ENCODE measurements at regions not wholly inside any gene's neighbourhood (a gene's known extent, or its start where the extent isn't known, plus 50 kb on each side); places are given as distances from the start of the nearest gene placed in this dataset.

- TF ChIP-seq CTCF (IDR thresholded peaks at IDR 0.05) (no peak), POLR2A (IDR thresholded peaks at IDR 0.05) (no peak)
- no peak for DNase-seq
- Histone ChIP-seq H3K4me1 (no peaks in the 10 kb centered on the region), H3K27me3 (no peaks in the 10 kb centered on the region), H3K36me3 (ENCODE audit: low read depth, missing control alignments) (no peaks in the 10 kb centered on the region), H3K27ac (no peak overlapping the region), H3K9me3 (no peaks in the 10 kb centered on the region), H3K4me3 (no peak overlapping the region)
- 61 to 75% methylated on average over 4 of the region's 4 CpGs for WGBS, 2 donors
- intact Hi-C loops (cut with DNase I; ENCODE audit: low total_unique reads): no loop called here
These were observed 313.5 kb downstream of the PYDC2 start for GRCh38 chr3:191774485-191774884.

GRCh38 chr3:191775451-191776233, 314.7 kb downstream of the PYDC2 start:
- Histone ChIP-seq H3K4me3 (no peak overlapping the region), H3K36me3 (ENCODE audit: low read depth, missing control alignments) (no peaks in the 10 kb centered on the region), H3K27ac (no peak overlapping the region), H3K4me1 (no peaks in the 10 kb centered on the region), H3K9me3 (no peaks in the 10 kb centered on the region), H3K27me3 (no peaks in the 10 kb centered on the region)
- no peak for DNase-seq
- intact Hi-C loops (cut with DNase I; ENCODE audit: low total_unique reads): no loop called here
- no peak for TF ChIP-seq POLR2A (IDR thresholded peaks at IDR 0.05)
- TF ChIP-seq CTCF (IDR thresholded peaks at IDR 0.05): no peak
- WGBS, 2 donors: 88 to 96% methylated on average over 5 of the region's 5 CpGs

- intact Hi-C loops (cut with DNase I; ENCODE audit: low total_unique reads): no loop called here
- no peak overlapping the region for H3K27ac ChIP-seq
- 56 to 60% methylated on average over 4 of the region's 4 CpGs for WGBS, 2 donors
These were observed 320.1 kb downstream of the PYDC2 start for GRCh38 chr3:191781044-191781443.

GRCh38 chr3:191783024-191783423, 322.1 kb downstream of the PYDC2 start:
- Histone ChIP-seq H3K4me1 (no peaks in the 10 kb centered on the region), H3K9me3 (no peaks in the 10 kb centered on the region), H3K27me3 (no peaks in the 10 kb centered on the region), H3K4me3 (no peak overlapping the region), H3K27ac (no peak overlapping the region), H3K36me3 (ENCODE audit: low read depth, missing control alignments) (no peaks in the 10 kb centered on the region)
- TF ChIP-seq POLR2A (IDR thresholded peaks at IDR 0.05) (no peak), CTCF (IDR thresholded peaks at IDR 0.05) (no peak)
- no peak for DNase-seq
- intact Hi-C loops (cut with DNase I; ENCODE audit: low total_unique reads): no loop called here

More at GRCh38 chr3:191781044-191781443, 320.1 kb downstream of the PYDC2 start:
- Histone ChIP-seq H3K36me3 (ENCODE audit: low read depth, missing control alignments) (no peaks in the 10 kb centered on the region), H3K9me3 (no peaks in the 10 kb centered on the region), H3K27me3 (no peaks in the 10 kb centered on the region), H3K4me1 (no peaks in the 10 kb centered on the region), H3K4me3 (no peak overlapping the region)
- TF ChIP-seq CTCF (IDR thresholded peaks at IDR 0.05): no peak
- no peak for TF ChIP-seq POLR2A (IDR thresholded peaks at IDR 0.05)
- no peak for DNase-seq

- Histone ChIP-seq H3K36me3 (ENCODE audit: low read depth, missing control alignments) (no peaks in the 10 kb centered on the region), H3K27me3 (no peaks in the 10 kb centered on the region), H3K9me3 (no peaks in the 10 kb centered on the region), H3K4me3 (no peak overlapping the region), H3K27ac (no peak overlapping the region), H3K4me1 (no peaks in the 10 kb centered on the region)
- TF ChIP-seq CTCF (IDR thresholded peaks at IDR 0.05): no peak
- no peak for TF ChIP-seq POLR2A (IDR thresholded peaks at IDR 0.05)
- DNase-seq: no peak
- intact Hi-C loops (cut with DNase I; ENCODE audit: low total_unique reads): no loop called here
- 90 to 97% methylated on average over 1 of the region's 1 CpG for WGBS, 2 donors
These were observed 330.0 kb downstream of the PYDC2 start for GRCh38 chr3:191790934-191791333.
